HG02840 (cell line): ENCODE measurements at regions not wholly inside any gene's neighbourhood (a gene's known extent, or its start where the extent isn't known, plus 50 kb on each side); places are given as distances from the start of the nearest gene placed in this dataset.
"Not testable (repeated sequence)": the region's sequence is repeated elsewhere in the genome, so short reads cannot be mapped to it uniquely, and the experiment has no call there.

Source experiments
- ATAC-seq: cut with Tn5 transposase; IDR thresholded peaks from one replicate; pipeline ENCODE4 v1.9.1; 2021; ENCODE audit warnings: mild to moderate bottlenecking, moderate library complexity, moderate number of reproducible peaks; ENCODE audit not compliant: unreplicated experiment, low FRiP score

DNA sequence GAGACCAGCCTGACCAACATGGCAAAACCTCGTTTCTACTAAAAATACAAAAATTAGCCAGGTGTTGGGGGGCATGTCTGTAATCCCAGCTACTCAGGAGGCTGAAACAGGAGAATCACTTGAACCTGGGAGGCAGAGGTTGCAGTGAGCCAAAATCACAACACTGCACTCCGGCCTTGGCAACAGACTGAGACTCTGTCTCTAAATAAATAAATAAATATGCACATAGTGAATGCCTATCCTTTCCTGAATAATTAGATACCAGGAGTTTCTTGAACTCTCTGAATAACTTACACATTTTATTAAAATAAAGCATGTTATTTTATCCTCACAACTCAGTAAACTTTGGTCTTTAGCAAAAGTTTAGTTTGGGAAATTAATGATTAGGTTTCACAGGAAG is 1523.1 kb upstream of the ADGRL3 start:
- ATAC-seq: not testable (repeated sequence)

DNA sequence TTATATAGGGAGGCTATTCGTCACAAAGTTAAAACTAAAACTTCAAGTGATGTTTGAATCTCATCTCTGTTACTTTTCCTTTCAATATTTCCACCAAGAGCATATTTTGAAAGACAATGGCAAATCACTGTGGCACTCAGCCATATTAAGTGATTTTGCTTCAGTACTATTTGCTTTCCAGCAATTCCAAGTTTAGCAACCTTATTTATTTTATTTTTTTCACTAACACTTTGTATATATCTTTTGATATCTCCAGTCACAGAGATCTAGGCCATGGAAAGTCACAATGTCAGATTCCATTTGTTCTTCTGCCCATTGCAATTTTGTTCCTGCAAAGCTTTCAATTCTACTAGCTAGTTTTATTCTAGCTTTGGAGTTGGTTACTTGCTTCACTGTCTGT is 1514.5 kb upstream of the ADGRL3 start:
- ATAC-seq: no peak

DNA sequence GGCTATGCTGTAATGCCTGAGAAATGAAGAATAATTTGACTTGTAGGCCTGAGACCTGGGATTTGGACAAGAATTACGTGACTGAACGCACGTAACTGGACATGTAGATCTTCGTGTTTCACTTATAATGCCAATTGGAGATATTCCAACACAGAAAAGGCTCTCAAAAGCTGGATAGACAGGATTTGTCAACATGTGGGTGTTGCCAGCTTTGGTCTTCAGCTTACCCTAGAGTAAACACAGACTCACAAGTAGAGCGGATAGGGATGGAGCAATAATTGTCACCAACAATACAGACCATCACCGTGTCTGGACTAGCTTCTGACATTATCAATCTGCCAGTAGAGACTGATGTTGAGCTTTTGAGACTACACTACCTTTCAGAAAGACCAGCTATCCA is 1511.0 kb upstream of the ADGRL3 start:
- no peak for ATAC-seq

DNA sequence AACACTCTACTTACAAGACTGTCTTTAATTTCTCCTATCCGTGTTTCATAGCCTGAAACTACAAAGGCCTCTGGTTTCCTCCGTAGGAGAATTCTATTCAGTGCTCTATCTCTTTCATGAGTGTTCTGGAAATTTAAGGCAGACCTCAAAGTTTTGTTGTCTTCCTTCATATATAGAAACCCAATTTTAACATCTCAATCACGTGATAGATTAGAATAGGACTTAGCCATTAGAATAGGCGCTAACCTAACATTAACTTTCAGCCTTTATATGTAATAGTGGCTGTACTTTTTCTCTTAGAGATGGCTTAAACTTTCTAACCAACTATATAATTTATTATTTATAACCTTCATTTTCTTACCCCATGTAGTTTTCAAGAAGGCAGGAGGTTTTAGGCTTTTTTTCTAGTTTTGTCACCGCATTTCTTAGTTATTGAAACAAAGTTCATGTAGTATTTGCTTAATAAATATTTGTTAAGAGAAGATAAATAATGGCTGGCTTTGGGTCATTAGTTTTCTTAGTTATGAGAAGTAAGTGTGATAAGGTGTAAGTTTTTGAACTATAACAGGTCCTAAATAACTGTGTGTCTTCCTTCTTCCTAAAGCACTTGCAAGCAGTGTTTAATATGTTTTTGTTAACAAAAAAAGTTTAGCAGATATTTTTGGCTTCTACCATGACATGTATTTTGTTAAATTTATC is 1504.6 kb upstream of the ADGRL3 start:
- ATAC-seq: no peak

DNA sequence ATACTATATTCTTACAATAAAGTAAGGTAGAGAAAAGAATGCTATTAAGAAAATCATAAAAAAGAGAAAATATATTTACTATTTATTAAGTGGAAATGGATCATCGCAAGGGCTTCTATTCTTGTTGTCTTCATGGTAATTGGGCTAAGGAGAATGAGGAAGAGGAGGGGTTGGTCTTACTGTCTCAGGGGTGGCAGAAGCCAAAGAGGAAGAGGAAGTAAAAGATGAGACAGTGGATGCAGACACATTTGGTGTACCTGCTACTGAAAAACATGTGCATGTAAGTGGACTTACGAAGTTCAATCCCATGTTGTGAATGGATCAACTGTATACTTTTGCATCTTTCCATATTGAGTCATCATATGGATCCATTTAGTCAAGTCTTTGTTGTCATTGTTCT is 1502.1 kb upstream of the ADGRL3 start:
- ATAC-seq: no peak

DNA sequence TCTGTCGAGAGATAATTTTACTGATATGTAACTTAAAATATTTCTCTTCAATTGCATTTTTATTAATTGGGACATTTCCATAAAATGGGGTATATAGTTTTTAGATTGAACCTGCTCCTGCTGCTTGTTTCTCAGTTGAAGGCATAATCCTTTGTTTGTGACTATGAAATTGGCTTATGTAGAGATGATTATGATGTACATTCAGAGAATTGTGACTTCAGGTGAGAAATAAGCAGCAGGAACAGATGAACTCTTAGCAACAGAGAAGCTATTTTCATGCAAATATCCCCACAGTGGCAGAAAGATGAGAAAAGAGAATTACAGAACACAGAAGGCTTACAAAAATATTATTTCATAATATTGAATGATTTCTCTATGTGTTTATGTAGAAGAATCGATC is 1499.5 kb upstream of the ADGRL3 start:
- no peak for ATAC-seq

DNA sequence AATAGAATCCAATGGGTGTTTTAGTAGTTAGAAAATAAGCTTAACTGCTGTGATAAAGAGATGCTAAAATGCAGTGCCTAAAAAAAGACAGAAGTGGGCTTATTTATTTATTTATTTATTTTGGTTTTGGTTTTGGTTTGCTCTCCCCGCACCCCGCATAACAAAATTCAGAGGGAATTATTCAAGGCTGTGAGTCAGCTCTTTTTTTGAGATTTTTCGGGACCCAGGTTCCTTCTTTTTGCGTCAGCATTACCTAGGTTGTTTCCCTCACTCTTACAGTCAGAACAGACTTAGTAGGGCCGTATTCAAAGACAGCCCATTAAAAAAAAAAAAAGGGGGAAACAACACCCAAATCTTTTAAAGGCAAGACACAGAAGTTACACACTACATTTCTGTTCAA is 1495.5 kb upstream of the ADGRL3 start:
- ATAC-seq: no peak

DNA sequence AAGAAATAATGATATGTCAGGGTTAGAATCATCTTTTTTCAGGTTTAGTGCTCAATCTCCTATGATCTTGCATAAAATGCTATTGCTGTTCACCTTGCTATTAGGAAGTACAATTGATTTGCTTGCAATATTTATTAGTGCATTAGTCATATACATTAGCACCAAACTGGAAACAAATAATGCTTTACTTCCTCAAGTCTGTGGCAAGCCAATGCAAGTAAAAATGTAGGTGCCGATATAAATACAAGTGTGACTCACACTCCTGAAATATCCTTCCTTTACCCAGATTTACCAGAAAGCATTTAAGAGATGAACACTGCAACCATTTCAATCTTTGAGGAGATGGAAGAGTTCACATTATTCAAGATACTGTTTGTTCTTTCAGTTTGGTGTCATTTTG is 1487.7 kb upstream of the ADGRL3 start:
- ATAC-seq: no peak

DNA sequence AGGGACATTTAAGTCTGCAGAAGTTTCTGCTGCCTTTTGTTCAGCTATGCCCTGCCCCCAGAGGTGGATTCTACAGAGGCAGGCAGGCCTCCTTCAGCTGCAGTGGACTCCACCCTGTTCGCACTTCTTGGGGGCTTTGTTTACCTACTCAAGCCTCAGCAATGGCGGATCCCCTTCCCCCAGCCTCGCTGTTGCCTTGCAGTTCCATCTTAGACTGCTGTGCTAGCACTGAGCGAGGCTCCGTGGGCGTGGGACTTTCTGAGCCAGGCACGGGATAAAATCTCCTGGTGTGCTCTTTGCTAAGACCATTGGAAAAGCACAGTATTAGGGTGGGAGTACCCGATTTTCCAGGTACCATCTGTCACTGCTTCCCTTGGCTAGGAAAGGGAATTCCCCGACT is 1475.8 kb upstream of the ADGRL3 start:
- not testable (repeated sequence) for ATAC-seq

DNA sequence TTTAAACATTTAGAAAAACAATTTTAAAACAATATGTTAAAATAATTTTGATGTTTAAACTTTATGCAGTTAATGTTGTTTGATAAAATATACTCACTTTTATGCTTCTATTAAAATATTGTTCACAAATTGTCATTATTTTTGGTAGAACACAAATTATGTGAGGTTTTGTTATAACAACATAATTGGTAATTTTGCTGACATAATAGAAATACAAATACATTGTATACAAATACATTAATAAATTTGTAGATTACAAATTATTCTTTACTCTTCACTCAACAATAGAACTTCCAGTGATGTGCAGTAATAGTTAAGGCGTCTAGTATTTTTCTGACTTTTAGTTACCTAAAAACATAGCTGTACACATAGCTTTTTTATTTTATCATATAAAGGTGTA is 1472.4 kb upstream of the ADGRL3 start:
- ATAC-seq: no peak

DNA sequence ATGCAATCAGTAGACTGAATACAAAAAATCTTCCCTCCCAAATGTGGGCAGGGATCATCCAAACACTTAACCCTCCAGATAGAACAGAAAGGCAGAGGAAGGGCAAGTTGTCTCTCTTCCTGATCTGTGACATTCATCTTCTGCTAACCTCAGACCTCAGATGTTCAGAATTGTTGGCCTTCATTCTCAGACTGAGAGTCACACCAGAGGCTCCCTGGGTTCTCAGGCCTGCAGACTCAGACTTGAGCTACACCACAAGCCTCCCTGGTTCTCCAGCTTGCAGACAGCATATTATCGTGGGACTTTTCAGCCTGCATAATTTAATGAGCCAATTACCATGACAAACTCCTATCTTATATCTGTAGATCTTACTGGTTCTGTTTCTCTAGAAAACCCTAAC is 1471.6 kb upstream of the ADGRL3 start:
- ATAC-seq: no peak

DNA sequence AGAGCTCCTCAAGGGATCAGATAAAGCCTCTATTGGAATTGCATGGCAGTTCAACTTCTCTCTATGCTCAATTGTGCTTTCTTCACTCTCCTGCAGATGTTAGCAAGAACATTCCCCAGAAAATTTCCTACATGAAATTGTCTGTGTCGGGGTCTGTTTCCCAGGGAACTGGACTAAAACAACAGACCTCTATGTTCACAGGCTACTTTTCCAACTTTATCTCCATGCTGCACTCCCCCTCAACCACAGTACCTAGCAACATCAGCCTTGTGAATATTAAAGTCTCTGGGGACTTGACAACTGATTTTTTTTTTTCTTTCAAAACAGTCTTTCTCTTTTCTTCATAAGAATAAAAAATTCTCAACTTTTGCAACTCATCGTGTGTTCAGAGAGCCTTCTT is 1470.8 kb upstream of the ADGRL3 start:
- no peak for ATAC-seq

DNA sequence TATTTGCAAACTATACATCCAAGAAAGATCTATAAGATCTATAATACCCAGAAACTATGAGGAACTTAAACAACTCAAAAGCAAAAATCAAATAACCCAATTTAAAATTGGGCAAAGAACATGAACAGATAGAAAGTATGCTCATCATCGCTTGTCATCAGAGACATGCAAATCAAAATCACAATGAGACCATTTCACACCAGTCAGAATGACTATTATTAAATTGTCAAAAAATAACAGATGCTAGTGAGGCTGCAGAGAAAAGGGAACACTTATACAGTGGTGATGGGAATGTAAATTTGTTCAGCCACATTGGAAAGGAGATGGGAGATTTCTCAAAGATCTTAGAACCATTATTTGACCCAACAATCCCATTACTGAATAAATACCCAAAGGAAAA is 1451.7 kb upstream of the ADGRL3 start:
- ATAC-seq: no peak

DNA sequence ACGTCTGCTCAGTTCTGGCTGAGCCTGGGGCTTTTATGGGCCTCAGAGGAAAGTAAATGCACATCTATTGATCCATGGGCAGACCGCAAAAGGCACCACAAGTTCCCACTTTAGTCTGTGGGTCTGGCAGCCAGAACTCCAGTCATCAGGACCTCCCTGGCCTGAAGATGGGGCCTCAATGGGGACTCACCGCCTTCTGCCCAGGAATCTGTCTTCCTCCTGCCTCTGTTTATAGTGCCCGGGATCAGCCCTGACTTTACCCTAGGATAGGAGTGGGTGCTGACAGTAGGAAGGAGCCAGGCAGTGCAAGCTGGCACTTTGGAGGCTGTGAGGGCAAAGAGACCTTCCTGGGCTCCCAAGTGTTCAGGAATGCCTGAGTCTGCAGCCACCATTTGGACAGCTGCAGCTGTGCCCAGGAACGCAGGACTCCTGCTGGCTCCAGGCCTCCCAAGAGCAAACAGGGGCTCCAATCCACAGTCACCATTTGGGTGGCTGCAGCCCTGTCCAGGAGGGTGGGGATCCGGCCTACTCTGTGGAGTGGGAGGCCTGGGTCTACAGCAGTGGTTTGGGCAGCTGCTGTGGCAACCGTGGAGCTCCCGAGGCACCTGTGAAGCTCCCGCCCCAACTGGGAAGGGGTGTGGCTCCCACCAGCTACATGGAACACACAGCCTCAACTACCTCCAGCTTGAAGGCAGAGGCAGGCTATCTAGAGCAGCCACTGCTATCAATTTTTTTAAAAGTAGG is 1440.9 kb upstream of the ADGRL3 start:
- no peak for ATAC-seq

DNA sequence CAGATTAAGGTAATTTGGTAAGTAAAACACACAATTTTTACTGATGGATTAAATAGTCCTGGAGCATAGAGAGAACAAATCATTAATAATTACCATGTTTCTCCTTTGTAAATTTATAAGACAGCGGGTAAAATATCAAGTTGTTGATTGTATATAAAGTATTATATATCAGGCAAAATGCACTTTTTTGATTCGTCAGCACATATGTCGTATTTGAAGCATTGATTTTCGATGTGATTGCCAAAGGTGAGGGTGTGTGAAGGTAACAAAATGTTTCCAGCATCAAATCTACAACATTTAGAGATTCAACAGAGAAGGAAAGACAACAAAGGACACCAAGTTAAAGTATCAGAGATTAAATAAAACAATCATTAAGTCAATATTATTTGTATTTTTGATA is 1437.8 kb upstream of the ADGRL3 start:
- no peak for ATAC-seq

DNA sequence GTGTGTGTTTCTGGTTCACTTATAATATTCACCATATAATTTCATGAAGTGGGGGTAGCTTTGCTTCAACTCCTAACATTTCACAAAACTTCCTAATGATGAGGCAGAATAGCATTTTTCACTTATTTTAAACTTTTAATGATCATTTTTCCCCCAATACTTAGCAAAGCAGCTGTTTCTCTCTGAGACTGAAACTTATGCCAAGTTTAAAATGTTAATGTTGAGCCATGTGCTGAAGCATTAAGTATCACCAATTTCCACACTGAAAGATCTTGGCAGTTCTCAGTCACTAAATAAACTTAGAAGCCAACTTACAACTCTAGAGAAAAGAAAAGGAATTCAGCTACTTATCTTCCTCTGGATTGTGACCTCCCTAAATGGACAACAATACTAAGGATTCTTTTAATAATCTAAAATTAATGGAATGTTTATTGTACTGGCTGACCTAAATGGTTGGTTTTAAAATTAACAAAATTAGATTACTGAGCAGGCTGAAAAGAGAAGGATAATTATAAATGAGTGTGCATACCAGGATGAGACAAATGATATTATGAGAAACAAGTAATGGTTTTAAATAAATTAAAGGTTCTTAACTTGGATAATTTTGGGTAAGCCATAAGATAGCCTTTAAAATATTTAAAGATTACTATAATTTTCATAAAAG is 1429.4 kb upstream of the ADGRL3 start:
- ATAC-seq: no peak

DNA sequence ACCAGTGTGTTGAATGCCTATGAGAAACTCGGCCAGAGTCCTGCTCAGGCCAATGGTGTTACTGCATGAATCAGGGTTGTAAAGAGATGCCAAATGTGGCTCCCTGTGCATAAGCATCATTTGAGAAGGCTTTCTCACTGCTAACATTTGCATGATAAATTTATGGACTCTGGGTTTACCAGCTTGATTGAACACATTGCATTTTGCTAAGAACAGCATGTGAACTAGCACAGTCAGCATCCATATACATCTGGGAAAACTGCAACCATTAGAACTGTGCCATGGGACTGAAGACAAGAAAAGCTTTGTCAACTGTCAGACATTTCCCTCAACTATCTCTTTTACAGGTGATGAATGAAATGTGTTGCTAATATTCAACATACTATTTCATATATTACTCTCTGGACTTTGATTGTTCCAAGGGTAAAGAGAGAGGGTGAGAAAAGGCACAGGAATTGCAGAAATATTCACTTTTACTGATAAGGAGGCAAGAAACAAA is 1427.4 kb upstream of the ADGRL3 start:
- ATAC-seq: no peak

DNA sequence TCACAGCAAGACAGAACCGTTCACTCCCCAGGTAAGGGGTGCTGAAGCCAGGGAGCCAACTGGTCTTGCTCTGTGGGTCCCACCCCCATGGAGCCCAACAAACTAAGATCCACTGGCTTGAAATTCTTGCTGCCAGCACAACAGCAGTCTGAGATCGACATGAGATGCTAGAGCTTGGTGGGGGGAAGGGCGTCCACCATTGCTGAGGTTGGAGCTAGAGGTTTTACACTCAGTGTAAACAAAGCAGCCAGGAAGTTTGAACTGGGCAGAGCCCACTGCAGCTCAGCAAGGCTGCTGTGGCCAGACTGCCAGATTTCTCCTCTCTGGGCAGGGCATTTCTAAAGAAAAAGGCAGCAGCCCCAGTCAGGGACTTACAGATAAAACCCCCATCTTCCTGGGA is 1419.9 kb upstream of the ADGRL3 start:
- not testable (repeated sequence) for ATAC-seq

DNA sequence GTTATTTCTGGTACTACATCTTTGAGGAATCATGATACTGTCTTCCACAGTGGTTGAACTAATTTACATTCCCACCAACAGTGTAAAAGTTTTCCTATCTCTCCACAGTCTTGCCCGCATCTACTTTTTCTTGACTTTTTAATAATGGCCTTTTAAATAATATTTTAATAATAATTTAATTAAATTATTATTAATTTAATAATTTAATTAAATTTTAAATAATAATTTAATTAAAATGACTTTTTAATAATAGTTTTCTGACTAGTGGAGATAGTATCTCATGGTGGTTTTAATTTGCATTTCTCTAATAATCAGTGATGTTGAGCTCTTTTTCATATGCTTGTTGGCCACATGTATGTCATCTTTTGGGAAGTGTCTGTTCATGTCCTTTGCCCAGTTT is 1395.0 kb upstream of the ADGRL3 start:
- ATAC-seq: no peak

DNA sequence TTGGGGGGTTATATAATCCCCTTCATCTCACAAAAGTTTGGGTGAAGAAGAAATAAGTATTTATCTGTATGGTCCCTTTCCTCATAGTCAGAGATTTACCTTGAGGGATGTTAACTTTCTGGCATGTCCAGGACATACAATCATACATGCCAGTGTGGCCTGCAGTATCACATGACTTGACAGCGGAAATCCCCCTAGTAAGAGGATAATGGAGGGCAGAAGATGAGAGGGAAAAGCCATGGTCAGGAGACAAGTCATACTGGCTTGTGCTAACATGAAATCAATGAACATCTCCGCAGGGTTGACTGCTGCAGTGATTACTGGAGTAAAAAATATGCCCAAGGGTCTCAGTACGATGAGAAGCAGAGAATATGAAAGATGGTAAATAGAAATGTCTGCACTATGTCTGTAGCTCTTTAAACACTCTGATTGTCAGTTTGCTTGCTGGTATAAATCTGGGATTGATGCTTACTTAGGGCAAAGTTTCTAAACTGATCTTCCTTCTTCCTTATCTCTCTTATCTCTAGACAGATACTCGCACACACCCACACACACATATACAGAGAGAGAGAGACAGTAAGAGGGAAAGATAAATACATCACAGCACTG is 1385.6 kb upstream of the ADGRL3 start:
- no peak for ATAC-seq

DNA sequence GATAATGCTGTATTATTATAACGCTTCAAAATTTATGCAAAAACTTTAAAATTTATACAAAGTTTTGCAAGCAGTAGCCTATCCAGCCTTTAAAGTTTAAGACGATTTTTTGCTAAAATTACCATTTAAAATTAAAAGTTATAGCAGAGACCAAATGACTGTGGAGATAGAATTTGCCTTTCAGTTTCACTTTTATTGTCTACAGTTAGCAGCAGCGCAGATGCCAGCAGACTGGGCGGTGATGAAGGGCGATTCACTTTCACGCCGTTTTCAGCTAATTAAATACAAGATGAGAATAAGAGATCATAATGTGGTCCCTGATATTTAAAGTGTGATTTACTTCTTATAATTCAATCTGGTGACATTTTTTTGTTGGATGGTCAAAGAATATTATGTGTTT is 1381.5 kb upstream of the ADGRL3 start:
- ATAC-seq: peak; percentile 65
